GM12865 (cell line): ENCODE measurements at regions not wholly inside any gene's neighbourhood (a gene's known extent, or its start where the extent isn't known, plus 50 kb on each side); places are given as distances from the start of the nearest gene placed in this dataset.

Experiments used
- DNase-seq: peaks from one replicate; pipeline ENCODE4 v3.0.0; 2010; ENCODE audit warnings: low read depth
- H3K4me3 ChIP-seq: 2 replicates; pipeline ENCODE4 v1.5.1; 2011; ENCODE audit warnings: mild to moderate bottlenecking, low read depth, low read length, control low read depth
- TF ChIP-seq, protein P1 (sequence below): IDR thresholded peaks from 2 replicates; pipeline ENCODE4 v1.5.1; 2011; ENCODE audit warnings: low read length, control low read depth, low read depth, inconsistent platforms; ENCODE audit not compliant: insufficient read depth; ENCODE audit errors: missing control alignments

DNA sequence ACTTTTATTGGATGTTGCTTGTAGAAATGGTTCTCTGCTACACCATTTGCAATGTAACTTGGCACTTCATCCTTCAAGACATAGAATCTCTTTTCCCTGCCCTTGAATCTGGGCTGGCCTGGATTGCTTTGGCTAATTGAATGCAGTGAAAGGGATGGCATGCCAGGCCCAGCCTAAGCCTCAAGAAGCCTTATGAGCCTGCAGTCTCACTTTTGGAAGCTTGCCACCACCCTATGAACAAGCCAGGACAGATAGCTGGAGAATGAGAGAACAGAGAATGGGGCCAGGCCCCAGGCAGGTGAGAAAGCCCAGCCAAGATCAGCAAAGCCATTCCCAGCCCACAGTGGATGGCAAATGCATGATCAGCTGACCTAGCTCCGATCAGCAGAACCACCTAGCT is 117.0 kb upstream of the ADRA1D start:
- DNase-seq, result no peak
- H3K4me3 ChIP-seq, result no peak overlapping the region
- TF ChIP-seq, protein P1, sequence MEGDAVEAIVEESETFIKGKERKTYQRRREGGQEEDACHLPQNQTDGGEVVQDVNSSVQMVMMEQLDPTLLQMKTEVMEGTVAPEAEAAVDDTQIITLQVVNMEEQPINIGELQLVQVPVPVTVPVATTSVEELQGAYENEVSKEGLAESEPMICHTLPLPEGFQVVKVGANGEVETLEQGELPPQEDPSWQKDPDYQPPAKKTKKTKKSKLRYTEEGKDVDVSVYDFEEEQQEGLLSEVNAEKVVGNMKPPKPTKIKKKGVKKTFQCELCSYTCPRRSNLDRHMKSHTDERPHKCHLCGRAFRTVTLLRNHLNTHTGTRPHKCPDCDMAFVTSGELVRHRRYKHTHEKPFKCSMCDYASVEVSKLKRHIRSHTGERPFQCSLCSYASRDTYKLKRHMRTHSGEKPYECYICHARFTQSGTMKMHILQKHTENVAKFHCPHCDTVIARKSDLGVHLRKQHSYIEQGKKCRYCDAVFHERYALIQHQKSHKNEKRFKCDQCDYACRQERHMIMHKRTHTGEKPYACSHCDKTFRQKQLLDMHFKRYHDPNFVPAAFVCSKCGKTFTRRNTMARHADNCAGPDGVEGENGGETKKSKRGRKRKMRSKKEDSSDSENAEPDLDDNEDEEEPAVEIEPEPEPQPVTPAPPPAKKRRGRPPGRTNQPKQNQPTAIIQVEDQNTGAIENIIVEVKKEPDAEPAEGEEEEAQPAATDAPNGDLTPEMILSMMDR, result no peak

DNA sequence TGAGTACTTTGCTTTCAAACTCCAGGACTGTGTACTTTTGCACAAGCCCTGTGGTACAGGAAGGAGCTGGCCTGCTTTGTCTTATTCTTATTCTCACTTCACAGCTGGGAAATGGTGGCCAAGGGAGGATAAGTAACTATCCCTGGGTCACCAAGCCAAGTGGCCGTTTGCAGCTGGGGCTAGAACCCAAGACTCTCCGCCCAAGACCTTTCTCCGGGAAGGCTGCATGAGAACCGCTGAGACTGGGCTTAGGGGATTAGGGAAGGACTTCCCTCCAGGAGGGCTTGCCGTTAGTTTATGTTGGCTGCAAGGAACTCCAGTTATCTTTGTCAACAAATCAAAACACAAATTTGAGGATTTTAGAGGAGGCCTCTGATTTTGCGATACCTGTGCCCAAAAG is 109.5 kb upstream of the ADRA1D start:
- no peak for DNase-seq
- H3K4me3 ChIP-seq, result no peak overlapping the region
- TF ChIP-seq, protein P1, result no peak

DNA sequence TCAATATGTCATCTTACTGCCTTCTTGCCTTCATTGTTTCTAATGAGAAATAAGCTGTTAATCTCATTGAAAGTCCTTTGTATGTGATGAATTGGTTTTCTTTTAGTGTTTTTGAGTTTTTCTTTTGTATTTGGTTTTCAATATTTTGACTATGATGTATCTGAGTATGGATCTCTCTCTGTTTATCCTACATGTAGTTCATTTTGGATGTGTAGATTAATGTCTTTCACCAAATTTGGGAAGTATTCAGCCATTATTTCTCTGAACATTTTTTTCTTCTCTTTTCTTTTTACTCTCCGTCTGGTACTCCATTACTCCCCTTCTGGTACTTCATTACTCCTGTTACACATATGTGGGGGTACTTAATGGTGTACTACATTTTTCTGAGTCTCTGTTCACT is 103.3 kb upstream of the ADRA1D start:
- no peak for DNase-seq
- H3K4me3 ChIP-seq, result no peak overlapping the region
- TF ChIP-seq, protein P1, result no peak

DNA sequence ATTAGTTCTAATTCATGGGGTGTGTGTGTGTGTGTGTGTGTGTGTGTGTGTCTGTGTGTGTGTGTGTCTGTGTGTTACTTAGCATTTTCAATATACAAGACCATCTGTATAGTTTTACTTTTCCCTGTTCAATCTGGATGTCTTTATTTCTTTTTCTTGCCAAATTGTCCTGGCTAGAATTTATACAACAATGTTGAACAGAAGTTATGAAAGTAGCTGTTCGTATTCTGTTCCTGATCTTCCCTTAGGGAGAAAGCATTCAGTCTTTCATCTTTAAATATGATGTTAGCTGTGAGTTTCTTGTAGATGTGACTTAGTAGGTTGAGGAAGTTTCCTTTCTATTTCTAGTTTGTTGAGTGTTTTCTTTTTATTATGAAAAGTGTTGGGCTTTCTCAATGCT is 101.0 kb upstream of the ADRA1D start:
- no peak for DNase-seq
- TF ChIP-seq, protein P1, result no peak
- no peak overlapping the region for H3K4me3 ChIP-seq

DNA sequence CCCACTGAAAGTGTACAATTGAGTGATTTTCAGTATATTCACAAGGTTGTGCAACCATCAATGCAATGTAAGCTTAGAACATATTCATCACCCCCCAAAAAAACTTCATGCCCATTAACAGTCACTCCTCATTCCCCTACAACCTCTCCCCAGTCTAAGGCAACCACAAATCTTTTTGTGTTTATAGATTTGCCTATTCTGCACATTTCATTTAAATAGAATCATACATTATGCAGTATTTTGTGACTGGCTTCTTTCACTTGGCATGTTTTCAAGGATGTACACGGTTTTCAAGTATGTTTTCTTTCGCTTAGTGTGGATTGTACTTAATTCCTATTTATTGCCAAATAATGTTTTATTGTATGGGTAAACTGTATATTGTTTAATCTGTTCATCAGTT is 95.6 kb upstream of the ADRA1D start:
- no peak overlapping the region for H3K4me3 ChIP-seq
- TF ChIP-seq, protein P1, result no peak
- no peak for DNase-seq

DNA sequence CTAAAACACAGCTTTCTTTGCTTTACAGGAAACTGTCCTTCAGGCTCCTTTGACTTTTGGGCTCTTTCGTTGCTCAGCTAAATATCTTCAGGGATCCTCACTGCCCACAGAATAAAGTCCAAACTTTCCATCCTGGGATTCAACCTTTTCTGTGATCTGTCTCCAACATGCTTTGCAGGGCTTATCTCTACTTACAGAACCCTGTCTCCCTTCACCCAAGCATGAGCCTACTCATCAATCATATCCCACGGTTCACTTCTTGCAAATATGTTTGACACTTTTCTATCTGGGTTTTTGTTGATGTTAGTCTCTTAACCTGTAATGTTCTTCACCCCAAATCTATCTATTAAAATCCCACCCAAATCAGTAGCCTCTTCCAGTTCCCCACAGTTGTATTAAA is 93.5 kb upstream of the ADRA1D start:
- no peak for DNase-seq
- TF ChIP-seq, protein P1, result no peak
- H3K4me3 ChIP-seq, result no peak overlapping the region

DNA sequence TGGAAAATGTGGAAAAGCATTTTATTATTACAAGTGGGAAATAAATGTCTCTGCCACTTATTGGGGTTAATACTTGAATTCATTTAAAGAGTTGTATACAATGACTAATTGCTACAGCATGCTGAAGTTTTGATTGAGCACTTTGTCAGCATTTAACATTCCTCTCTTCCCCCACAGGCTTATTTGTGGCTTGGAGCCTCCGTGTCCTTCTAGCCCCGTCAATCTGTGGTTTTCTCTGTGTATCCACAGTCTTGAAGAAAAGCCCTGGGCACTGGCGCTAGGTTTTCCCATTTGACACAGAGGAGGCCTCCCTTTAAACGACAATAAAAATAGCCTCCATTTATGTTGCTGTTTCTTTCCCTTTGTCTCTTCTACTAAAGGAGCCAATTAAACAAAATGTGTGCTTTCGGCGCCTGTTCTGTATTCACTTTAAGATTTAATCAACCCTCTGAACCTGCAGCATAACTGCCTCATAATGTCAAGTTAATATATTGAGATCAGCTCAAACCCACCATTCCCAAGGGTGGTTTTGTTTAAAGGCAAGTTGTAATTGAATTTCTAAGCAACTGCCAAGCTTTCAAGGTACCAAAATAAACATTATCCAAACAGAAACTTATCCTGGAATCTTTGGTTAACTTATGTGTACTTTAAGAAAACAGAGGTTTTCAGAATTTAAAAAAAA is 92.9 kb upstream of the ADRA1D start:
- TF ChIP-seq, protein P1, result no peak
- no peak overlapping the region for H3K4me3 ChIP-seq
- no peak for DNase-seq
